HepG2 (cell line): ENCODE measurements at regions not wholly inside any gene's neighbourhood (a gene's known extent, or its start where the extent isn't known, plus 50 kb on each side); places are given as distances from the start of the nearest gene placed in this dataset.

Source experiments
- ARID2 ChIP-seq: sonication (generic); formaldehyde crosslinking; IDR thresholded peaks from 2 replicates; pipeline ENCODE4 v1.8.1; 2022; ENCODE audit warnings: mild to moderate bottlenecking, missing genetic modification reagents, borderline replicate concordance
- CENPX ChIP-seq: sonication (generic); formaldehyde crosslinking; IDR thresholded peaks from 2 replicates; pipeline ENCODE4 v1.9.0; 2021; ENCODE audit warnings: mild to moderate bottlenecking, missing genetic modification reagents, moderate library complexity
- HDAC2 ChIP-seq: sonication (generic); formaldehyde crosslinking; IDR thresholded peaks from 2 replicates; pipeline ENCODE4 v1.4.0; 2020; ENCODE audit warnings: missing genetic modification reagents
- KLF16 ChIP-seq, 2 experiments: sonication (generic) in 1 of 2; formaldehyde crosslinking in 1 of 2; IDR thresholded peaks; 2 replicates each; pipeline versions ENCODE4 v1.6.1 to v1.8.0; 2016 to 2023; ENCODE audit warnings: missing genetic modification reagents in 2 of 2, missing compliant biosample characterization in 1 of 2
- REXO4 ChIP-seq: sonication (generic); formaldehyde crosslinking; IDR thresholded peaks from 2 replicates; pipeline ENCODE4 v1.8.0; 2022; ENCODE audit warnings: missing genetic modification reagents, mild to moderate bottlenecking, borderline replicate concordance
- TF ChIP-seq, protein P1 (sequence below): sonication (generic); formaldehyde crosslinking; IDR thresholded peaks from 2 replicates; pipeline ENCODE4 v1.5.0; 2020; ENCODE audit warnings: mild to moderate bottlenecking, missing genetic modification reagents, moderate library complexity
- TF ChIP-seq, protein P2 (sequence below): sonication (generic); formaldehyde crosslinking; IDR thresholded peaks from 2 replicates; pipeline ENCODE4 v1.4.0; 2020; ENCODE audit warnings: mild to moderate bottlenecking, missing genetic modification reagents

GRCh38 chr17:55666806-55667205, 55.9 kb downstream of the TMEM100 start:
- TF ChIP-seq, protein P1, sequence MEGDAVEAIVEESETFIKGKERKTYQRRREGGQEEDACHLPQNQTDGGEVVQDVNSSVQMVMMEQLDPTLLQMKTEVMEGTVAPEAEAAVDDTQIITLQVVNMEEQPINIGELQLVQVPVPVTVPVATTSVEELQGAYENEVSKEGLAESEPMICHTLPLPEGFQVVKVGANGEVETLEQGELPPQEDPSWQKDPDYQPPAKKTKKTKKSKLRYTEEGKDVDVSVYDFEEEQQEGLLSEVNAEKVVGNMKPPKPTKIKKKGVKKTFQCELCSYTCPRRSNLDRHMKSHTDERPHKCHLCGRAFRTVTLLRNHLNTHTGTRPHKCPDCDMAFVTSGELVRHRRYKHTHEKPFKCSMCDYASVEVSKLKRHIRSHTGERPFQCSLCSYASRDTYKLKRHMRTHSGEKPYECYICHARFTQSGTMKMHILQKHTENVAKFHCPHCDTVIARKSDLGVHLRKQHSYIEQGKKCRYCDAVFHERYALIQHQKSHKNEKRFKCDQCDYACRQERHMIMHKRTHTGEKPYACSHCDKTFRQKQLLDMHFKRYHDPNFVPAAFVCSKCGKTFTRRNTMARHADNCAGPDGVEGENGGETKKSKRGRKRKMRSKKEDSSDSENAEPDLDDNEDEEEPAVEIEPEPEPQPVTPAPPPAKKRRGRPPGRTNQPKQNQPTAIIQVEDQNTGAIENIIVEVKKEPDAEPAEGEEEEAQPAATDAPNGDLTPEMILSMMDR (CRISPR knock-in tag), result no peak
- TF ChIP-seq KLF16 (CRISPR knock-in tag; IDR thresholded peaks at IDR 0.05), result no peak
- TF ChIP-seq, protein P2, sequence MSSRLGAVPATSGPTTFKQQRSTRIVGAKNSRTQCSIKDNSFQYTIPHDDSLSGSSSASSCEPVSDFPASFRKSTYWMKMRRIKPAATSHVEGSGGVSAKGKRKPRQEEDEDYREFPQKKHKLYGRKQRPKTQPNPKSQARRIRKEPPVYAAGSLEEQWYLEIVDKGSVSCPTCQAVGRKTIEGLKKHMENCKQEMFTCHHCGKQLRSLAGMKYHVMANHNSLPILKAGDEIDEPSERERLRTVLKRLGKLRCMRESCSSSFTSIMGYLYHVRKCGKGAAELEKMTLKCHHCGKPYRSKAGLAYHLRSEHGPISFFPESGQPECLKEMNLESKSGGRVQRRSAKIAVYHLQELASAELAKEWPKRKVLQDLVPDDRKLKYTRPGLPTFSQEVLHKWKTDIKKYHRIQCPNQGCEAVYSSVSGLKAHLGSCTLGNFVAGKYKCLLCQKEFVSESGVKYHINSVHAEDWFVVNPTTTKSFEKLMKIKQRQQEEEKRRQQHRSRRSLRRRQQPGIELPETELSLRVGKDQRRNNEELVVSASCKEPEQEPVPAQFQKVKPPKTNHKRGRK (CRISPR knock-in tag), result no peak
- no peak for TF ChIP-seq HDAC2
- no peak for TF ChIP-seq REXO4
- TF ChIP-seq ARID2 (CRISPR knock-in tag), result no peak
- TF ChIP-seq CENPX (CRISPR knock-in tag), result no peak
